Pancreas (tissue), 10 donors: ENCODE measurements at regions not wholly inside any gene's neighbourhood (a gene's known extent, or its start where the extent isn't known, plus 50 kb on each side); places are given as distances from the start of the nearest gene placed in this dataset.

Experiments used
- ATAC-seq, 4 donors: fragments of 200-7000 bp; cut with Tn5 transposase; one replicate each; pipeline versions ENCODE4 v1.8.0 to v1.9.1; 2020; ENCODE audit warnings: mild to moderate bottlenecking in 4 of 4, moderate library complexity in 4 of 4
- DNase-seq, 6 donors: peaks; one replicate each; pipeline ENCODE4 v3.0.0-alpha.2; 2020
- FAIRE-seq: peaks from 2 replicates; lab custom pipeline; 2012; peaks lifted over from hg19 to GRCh38; lab: Jason Lieb, UNC
- H3K27ac ChIP-seq, 4 donors: fragments of 200-600 bp; sonication (generic); 1 replicate in 3 of 4; 2 replicates in 1 of 4; pipeline versions ENCODE4 v1.5.0 to v1.8.0; 2020
- H3K27me3 ChIP-seq, 4 donors: fragments of 200-600 bp; one replicate each; pipeline ENCODE4 v1.8.0; 2021
- H3K36me3 ChIP-seq, 3 donors: fragments of 200-600 bp; sonication (generic) in 1 of 3; one replicate each; pipeline versions ENCODE4 v1.5.0 to v1.8.0; 2020 to 2021
- H3K4me1 ChIP-seq, 3 donors: fragments of 200-600 bp; one replicate each; pipeline ENCODE4 v1.8.0; 2021
- H3K4me3 ChIP-seq, 4 donors: fragments of 200-600 bp; sonication (generic) in 2 of 4; one replicate each; pipeline versions ENCODE4 v1.5.0 to v1.8.0; 2020 to 2021
- H3K9me3 ChIP-seq, 4 donors: fragments of 200-600 bp; one replicate each; pipeline ENCODE4 v1.8.0; 2021
- CTCF ChIP-seq, 4 donors: fragments of 200-600 bp; sonication (generic) in 3 of 4; IDR thresholded peaks; one replicate each; pipeline versions ENCODE4 v1.5.0 to v1.8.0; 2021; ENCODE audit warnings: antibody characterized with exemption in 4 of 4
- WGBS, 2 donors: extraction: QIAGEN DNeasy Blood & Tissue Kit; methylation state at CpG; one replicate each; pipeline ENCODE4 v1.1.7; 2013; 5-methylcytosine and 5-hydroxymethylcytosine counted together
- intact Hi-C, 3 donors: fragments of 100-400 bp; cut with DNase I; formaldehyde crosslinking; loops; one replicate each; pipeline versions ENCODE4 v1.11.1 to v1.14.2; 2022
- donor health status: healthy with polysubstance abuse.
- donor health status: DM: no; HTN: no; CAD: no; lungs with moderate emphysema.
- donor health status: DM: no; HTN: no; CAD: no.
- donor health status: control.
- donor health status: control.
- donor health status: Bipolar disorder and iron deficiency.
- donor health status: DM: yes; HTN: yes; CAD: no.
- donor health status: DM: no; HTN: no; CAD: no.
- donor health status: DM: no; HTN: no; CAD: no.
- donor health status: DM: yes; HTN: yes; CAD: no.

- no peaks in the 10 kb centered on the region for H3K36me3 ChIP-seq
- no peaks in the 10 kb centered on the region for H3K9me3 ChIP-seq
- FAIRE-seq: no peak
- DNase-seq: no peak
- no peaks in the 10 kb centered on the region for H3K4me1 ChIP-seq
- WGBS, 2 donors: 88% methylated on average over 8 of the region's 8 CpGs
- no peak for TF ChIP-seq CTCF (IDR thresholded peaks at IDR 0.05)
- H3K27ac ChIP-seq: no peak overlapping the region
- intact Hi-C loops: no loop called here
- no peaks in the 10 kb centered on the region for H3K27me3 ChIP-seq
- no peak for ATAC-seq
- no peak overlapping the region for H3K4me3 ChIP-seq
Observed at GRCh38 chr6:14455876-14456648, 338.5 kb downstream of the CD83 start.

- FAIRE-seq (no peak), DNase-seq (no peak), ATAC-seq (no peak)
- TF ChIP-seq CTCF (IDR thresholded peaks at IDR 0.05): no peak
- no peak overlapping the region for H3K4me3 ChIP-seq
- 80 to 88% methylated on average over 1 of the region's 1 CpG for WGBS, 2 donors
- intact Hi-C loops: no loop called here
- no peaks in the 10 kb centered on the region for H3K4me1 ChIP-seq
- no peaks in the 10 kb centered on the region for H3K9me3 ChIP-seq
- H3K27me3 ChIP-seq: no peaks in the 10 kb centered on the region
- no peaks in the 10 kb centered on the region for H3K36me3 ChIP-seq
- H3K27ac ChIP-seq: no peak overlapping the region
Observed at GRCh38 chr6:14456941-14457340, 339.4 kb downstream of the CD83 start.

GRCh38 chr6:14458669-14459266 lies 341.2 kb downstream of the CD83 start:
- intact Hi-C loops: no loop called here
- no peak for TF ChIP-seq CTCF (IDR thresholded peaks at IDR 0.05)
- Histone ChIP-seq H3K36me3 (no peaks in the 10 kb centered on the region), H3K4me3 (no peak overlapping the region), H3K4me1 (no peaks in the 10 kb centered on the region), H3K27me3 (no peaks in the 10 kb centered on the region), H3K27ac (no peak overlapping the region), H3K9me3 (no peaks in the 10 kb centered on the region)
- no peak for DNase-seq
- FAIRE-seq: no peak
- peak in 1 of 4 donors; percentile 20 for ATAC-seq
- WGBS, 2 donors: 57 to 62% methylated on average over 5 of the region's 5 CpGs

- intact Hi-C loops: no loop called here
- H3K4me1 ChIP-seq: no peaks in the 10 kb centered on the region
- TF ChIP-seq CTCF (IDR thresholded peaks at IDR 0.05): no peak
- no peaks in the 10 kb centered on the region for H3K27me3 ChIP-seq
- FAIRE-seq (no peak), ATAC-seq (no peak), DNase-seq (no peak)
- H3K36me3 ChIP-seq: no peaks in the 10 kb centered on the region
- H3K9me3 ChIP-seq: no peaks in the 10 kb centered on the region
- H3K27ac ChIP-seq: no peak overlapping the region
- H3K4me3 ChIP-seq: no peak overlapping the region
Observed at GRCh38 chr6:14459315-14459714, 341.7 kb downstream of the CD83 start.

GRCh38 chr6:14460556-14460955 lies 343.0 kb downstream of the CD83 start:
- no peaks in the 10 kb centered on the region for H3K27me3 ChIP-seq
- no peak for TF ChIP-seq CTCF (IDR thresholded peaks at IDR 0.05)
- no peaks in the 10 kb centered on the region for H3K4me1 ChIP-seq
- DNase-seq (no peak), FAIRE-seq (no peak), ATAC-seq (no peak)
- intact Hi-C loops: no loop called here
- no peaks in the 10 kb centered on the region for H3K9me3 ChIP-seq
- H3K4me3 ChIP-seq: no peak overlapping the region
- H3K36me3 ChIP-seq: no peaks in the 10 kb centered on the region
- no peak overlapping the region for H3K27ac ChIP-seq
